HG02852 (cell line): ENCODE measurements at regions not wholly inside any gene's neighbourhood (a gene's known extent, or its start where the extent isn't known, plus 50 kb on each side); places are given as distances from the start of the nearest gene placed in this dataset.

Source experiments
- ATAC-seq: cut with Tn5 transposase; IDR thresholded peaks from one replicate; pipeline ENCODE4 v1.9.1; 2021; ENCODE audit warnings: mild to moderate bottlenecking, moderate library complexity; ENCODE audit not compliant: unreplicated experiment

DNA sequence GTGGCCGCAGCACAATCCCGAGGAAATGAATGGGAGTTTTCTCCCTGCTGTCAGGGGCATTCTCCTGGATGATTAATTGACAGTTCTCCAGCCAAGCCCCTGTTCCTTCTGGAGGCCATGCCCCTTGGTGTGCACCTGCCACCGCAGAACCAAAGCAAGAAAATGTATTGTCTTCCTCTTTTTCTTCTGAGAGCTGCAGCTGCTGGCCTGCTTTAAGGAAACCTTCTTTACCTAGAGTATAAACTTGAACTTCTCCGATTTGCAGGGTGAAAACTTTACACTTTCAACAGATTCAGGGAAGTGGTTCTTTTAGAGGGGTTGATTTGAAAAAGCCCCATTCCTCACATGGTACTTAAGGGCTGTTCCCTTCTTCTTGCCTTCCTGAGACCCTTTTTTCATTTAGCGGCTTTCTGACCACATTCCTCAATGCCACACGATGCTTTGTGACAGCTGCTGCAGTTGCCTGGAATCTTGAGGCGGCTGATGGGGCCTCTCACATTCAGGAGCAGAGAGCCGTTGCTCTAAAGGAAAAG lies 402.8 kb downstream of the TXNL1 start:
- ATAC-seq = peak; percentile 92

GRCh38 chr18:56235071-56235470 lies 403.3 kb downstream of the TXNL1 start:
- ATAC-seq = peak; percentile 39

DNA sequence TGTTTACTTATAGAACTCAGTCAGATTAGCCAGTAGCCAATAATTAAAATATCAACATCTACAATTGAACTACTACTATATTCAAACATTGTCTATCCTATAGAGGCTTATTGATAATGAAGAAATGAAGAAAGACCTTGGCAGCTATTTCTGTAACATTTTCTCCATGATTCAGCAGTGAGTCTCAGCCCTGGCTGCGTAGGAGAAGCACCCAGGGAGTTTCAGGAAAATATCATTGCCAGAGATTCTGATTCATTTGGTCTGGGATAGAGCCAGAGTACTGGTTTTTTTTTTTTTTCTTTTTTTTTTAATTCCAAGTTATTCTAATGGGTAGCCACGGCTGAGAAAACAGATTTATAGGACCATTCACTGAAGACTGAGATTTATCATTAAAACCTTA lies 404.8 kb downstream of the TXNL1 start:
- no peak for ATAC-seq

DNA sequence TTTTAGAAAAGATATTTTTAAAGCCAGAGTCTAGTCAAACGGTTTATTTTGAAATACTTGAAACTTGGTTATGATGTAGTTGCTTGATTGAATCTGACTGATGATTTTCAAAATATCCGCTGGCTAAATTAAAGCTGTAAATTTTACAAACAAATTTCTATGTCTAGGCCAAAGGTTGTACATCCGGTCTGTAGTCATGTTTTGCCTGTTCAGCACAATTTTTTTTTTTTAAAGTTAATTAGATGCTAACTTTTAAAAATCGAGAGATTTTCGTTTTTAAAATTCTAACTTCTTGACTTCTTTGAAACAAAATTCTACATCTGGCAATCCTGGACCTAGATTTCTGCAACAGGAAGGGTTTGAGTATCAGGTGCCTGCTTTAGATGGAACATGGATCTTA lies 412.4 kb downstream of the TXNL1 start:
- no peak for ATAC-seq

DNA sequence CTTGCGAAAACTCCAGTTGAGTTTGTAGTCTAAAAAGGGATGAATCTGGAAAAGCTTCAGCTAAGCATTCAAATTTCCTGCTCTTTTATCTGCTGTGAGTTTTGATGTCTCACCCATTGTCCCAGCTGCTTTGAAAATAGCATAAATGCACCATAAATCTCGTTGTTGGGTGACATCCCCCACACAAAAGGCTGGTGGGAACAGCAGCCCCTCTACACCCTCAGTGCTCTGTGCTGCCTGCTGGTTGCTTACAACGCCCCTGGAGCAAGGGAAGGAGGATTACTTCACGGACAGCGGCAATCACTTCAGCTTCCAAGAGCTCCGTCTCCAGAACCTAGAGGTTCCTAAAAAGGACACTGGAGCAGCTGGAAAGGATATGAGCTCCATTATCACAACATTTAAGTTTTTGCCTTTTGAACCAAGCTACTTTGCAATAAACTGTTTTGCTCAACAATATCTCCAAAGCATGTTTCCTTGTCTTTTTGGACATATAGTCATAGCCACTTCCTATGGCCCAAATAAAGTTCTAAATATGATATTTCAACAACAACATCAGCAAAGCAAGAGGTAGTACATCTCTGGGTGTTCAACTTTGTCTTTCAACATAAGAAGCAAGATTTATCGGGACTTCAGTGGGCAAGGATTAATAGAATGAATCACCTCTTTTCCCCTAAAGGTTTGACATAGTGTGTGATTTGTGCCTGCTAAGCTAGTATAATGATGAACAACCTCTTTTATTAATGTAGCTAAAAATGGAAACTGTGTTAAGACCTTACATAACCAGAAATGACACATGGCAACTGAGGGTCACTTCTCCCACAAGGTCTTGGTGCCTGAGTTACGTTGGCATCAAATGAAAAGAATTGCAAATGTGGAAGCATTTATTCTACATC lies 413.5 kb downstream of the TXNL1 start:
- ATAC-seq = no peak

DNA sequence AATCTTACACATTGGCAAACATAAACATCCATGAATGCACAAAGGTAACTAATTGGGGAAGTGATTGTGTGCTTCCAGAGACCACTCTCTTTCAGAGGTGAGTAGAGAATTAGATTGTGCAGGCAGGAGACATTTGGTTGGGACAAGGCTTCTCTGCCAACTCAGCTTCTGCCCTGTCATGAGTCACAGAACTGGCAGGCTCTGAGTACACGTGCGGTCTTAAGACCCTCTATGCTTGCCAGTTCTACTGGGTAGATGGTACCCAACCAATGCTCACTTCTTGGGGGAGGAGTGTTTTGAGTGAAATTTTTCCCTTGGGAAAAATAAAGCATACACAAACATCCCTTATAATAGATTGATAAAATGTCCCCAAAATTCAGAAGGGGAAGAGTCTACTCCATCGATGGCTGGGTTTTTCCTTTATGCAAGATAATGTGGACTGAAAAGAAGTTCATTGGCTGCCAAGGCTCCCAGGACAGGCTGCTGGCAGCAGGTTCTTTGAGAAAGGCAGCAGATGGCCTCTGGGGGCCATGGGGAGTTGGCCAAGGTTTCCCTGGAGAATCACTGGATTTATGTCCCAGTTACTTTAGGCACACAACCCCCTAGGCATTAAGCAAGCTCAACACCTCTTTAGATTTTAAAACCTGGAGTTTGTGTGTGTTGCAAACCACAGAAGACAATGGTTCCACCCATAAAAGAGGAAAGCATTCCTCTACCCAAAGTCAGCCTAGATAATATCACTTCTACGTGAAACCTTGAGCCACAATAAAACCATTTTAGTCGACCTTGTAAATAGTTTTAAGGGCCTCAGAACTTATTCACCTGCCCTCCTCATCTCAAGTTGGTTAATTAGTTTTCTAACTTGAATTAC lies 417.0 kb downstream of the TXNL1 start:
- no peak for ATAC-seq

- ATAC-seq = no peak
These were observed 421.0 kb downstream of the TXNL1 start for GRCh38 chr18:56217406-56217805.

DNA sequence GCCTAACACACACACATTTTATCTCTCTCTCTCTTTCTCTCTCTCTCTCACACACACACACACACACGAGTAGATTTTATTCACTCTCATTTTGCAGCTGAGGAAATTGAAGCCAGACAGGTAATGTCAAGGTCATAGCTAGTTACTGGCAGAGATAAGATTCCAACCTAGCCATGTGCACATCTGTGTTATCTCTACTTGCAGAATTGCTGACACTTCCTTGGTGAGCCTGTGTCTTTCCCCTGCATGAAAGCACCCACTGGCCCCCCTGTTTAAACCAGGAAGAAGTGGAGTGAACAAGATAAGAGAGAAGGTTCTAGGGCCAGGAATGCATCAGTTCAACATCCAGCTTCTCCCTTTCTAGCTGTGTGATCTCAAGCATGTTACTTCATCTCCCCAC lies 423.7 kb downstream of the TXNL1 start:
- ATAC-seq = no peak

DNA sequence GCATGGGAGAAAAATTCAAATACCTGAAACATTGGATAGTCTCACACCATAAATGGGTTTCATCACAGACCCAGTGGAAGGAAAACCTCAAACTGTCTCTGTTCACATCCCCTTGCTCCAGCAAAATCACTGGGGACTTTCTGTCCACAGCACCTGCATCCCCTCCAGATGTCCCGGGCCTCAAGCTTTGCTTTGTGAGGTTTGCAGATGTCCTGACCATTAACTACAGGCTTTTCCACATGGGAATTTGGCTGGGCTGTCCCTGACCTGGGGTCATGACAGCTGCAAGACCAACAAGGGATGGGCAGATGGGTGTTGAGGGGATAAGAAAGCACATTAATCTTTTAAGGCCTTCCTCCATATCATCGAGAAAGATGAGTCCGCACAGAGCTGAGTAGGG lies 427.9 kb downstream of the TXNL1 start:
- ATAC-seq = no peak

GRCh38 chr18:56207989-56208388 lies 430.4 kb downstream of the TXNL1 start:
- no peak for ATAC-seq

- no peak for ATAC-seq
These were observed 434.3 kb downstream of the TXNL1 start for GRCh38 chr18:56204052-56204451.

GRCh38 chr18:56202678-56203077 lies 435.7 kb downstream of the TXNL1 start:
- ATAC-seq = no peak

DNA sequence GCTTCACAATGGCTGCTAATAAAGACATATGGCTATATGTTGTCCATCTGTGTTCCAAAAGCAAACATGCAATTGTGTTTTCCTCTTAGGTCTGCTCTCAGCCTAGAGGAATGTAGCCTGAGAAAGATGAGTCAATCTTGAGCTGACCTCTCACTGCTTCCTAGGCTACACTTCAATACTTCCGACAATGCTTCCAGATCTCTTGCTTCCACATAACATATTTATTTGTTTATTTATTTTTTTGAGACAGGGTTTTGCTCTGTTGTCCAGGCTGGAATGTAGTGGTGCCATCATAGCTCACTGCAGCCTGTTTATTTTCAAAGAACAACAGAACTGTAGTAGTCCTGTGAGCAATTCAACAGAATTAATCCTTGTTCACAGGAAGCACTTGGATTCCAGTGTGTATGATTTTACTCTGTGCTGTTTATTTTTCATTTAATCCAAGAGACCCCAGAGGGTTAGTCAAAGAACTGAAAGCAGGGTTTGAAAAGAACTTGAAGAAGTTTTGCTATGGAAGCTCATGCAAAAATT lies 437.9 kb downstream of the TXNL1 start:
- ATAC-seq = no peak

- ATAC-seq = no peak
These were observed 438.6 kb downstream of the TXNL1 start for GRCh38 chr18:56199580-56200330.

- peak; percentile 68 for ATAC-seq
These were observed 441.0 kb downstream of the TXNL1 start for GRCh38 chr18:56197241-56197859.

DNA sequence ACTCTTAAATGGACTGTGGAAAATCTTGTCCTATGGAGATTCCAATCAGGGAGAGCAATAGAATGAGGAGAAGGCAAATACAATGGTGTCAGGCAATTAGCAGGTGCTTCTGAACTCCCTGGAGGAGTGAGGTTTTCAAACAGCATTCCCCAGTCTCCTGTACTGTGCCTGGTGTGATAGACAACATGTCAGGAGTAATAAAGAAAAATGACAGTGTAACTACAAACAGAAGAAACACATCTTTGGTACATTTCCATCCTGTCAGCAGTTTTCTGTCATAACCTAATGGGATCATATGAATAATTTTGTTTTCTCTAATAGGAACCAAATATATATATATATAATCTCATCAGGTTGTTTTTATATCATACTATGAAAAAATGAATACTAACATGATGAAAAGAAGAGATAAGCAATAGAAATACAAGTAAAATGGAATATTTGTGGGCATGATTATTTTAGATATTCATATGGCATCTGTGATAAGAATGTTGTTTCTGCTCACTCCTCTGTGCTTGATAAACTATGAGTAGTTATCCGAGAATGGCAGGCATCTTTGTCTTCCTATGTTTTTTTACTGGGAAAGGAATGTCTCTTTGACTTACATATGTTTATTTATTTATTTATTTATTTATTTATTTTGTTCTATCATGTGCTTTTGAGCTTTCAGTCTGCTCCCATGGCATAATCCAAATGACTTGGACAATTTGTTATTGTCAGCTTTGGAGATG lies 441.7 kb downstream of the TXNL1 start:
- no peak for ATAC-seq

- ATAC-seq = no peak
These were observed 447.1 kb downstream of the TXNL1 start for GRCh38 chr18:56191334-56191733.

- ATAC-seq = no peak
These were observed 448.8 kb downstream of the TXNL1 start for GRCh38 chr18:56189615-56190014.

DNA sequence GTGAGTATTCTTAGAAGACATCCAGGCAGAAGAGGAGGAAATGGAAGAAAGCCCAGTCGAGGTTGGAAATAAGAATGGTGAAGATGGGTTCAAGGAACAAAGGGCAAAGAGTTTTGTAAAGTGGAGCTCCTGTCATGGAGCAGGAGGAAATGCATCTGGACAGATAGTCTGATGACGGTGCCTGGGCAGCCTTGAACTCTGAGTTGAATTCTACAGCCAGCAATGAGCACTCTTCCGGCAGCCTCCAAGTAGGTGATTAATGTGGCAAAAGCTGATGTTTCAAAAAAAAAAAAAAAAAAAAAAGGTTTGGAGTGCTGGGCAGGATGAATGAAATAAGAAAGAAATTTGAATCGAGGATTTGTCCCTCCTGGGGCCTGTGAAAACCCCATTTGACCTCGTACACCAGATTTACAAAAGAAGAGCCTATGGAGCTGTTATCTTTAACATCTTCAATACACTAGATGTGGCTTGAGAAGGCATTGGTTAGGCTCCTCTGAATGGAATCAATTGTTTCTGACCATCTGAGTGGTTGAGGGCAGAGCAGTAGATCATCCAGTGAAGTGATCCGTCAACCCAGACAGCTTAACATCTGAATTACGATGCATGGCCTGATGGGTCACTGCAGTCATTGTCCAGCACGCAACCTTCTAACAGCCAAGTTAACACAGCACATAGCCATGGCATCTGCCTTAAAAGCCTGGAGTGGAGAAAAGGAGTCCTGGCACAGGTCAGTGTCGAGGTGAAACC lies 449.7 kb downstream of the TXNL1 start:
- no peak for ATAC-seq
